ENCODE measurements at regions not wholly inside any gene's neighbourhood (a gene's known extent, or its start where the extent isn't known, plus 50 kb on each side); places are given as distances from the start of the nearest gene placed in this dataset.

DNA sequence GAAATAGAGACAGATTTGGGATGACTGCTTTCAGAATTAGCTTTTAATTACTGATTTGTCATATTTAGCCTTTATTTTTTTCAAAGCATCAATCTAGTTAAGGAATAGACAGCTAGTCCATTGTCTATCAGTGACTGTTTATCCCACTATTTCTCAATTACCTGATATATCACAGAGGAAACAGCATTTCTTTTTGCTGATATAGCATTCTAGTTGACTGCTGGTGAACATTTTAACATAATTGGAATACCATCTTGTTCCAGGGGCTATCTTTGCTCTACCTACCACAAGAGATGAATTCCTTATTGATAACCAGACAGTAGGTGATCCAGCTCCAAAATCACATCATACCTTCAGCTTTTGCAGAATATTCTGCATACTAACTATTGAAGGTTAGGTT is 982.7 kb downstream of the SQOR start:
- ChIA-PET RAD21 (ENCODE audit: unreplicated experiment) (no interaction called here), SMC1A (ENCODE audit: uncharacterized antibody, unreplicated experiment) (no interaction called here), CTCF (no interaction called here), POLR2A (no interaction called here)
- ATAC-seq (no peak), DNase-seq (ENCODE audit: low read depth, low spot score) (no peak), FAIRE-seq (no peak)
- Histone ChIP-seq H2AFZ (ENCODE audit: control insufficient read depth, low read depth, low read length) (no peak overlapping the region), H3K4me1 (ENCODE audit: control insufficient read depth, insufficient read depth, low read length) (no peaks in the 10 kb centered on the region), H3K27ac (ENCODE audit: control insufficient read depth, insufficient read depth) (no peak overlapping the region), H3K9ac (ENCODE audit: control insufficient read depth, insufficient read depth, low read length) (no peak overlapping the region), H4K20me1 (ENCODE audit: control insufficient read depth, insufficient read depth) (no peaks in the 10 kb centered on the region), H3K4me3 (no peak overlapping the region), H3K4me2 (ENCODE audit: control insufficient read depth, insufficient read depth) (no peak overlapping the region), H3K36me3 (ENCODE audit: control insufficient read depth in 2 of 2, insufficient read depth in 2 of 2, low read length in 1 of 2) (no peaks in the 10 kb centered on the region), H3K27me3 (replicated peaks in 1 of 2; ENCODE audit: control insufficient read depth in 2 of 2, insufficient read depth in 2 of 2, low read length in 1 of 2) (no peaks in the 10 kb centered on the region), H3K9me3 (replicated peaks; ENCODE audit: control insufficient read depth, insufficient read depth, low read length) (no peaks in the 10 kb centered on the region), H3K79me2 (ENCODE audit: control insufficient read depth, insufficient read depth, low read length) (no peaks in the 10 kb centered on the region)
- intact Hi-C loops (cut with micrococcal nuclease; ENCODE audit: unreplicated experiment) (no loop called here), in situ Hi-C loops (cut with MboI) (no loop called here)
- no TSS peak for BruUV-seq (replicated peaks)
- TF ChIP-seq, protein P1, sequence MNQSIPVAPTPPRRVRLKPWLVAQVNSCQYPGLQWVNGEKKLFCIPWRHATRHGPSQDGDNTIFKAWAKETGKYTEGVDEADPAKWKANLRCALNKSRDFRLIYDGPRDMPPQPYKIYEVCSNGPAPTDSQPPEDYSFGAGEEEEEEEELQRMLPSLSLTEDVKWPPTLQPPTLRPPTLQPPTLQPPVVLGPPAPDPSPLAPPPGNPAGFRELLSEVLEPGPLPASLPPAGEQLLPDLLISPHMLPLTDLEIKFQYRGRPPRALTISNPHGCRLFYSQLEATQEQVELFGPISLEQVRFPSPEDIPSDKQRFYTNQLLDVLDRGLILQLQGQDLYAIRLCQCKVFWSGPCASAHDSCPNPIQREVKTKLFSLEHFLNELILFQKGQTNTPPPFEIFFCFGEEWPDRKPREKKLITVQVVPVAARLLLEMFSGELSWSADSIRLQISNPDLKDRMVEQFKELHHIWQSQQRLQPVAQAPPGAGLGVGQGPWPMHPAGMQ (IDR thresholded peaks at IDR 0.05; ENCODE audit: borderline replicate concordance) = no peak
- TF ChIP-seq ZNF384 (IDR thresholded peaks at IDR 0.05; ENCODE audit: borderline replicate concordance, low read depth, low read length) = no peak
- TF ChIP-seq, protein P2, sequence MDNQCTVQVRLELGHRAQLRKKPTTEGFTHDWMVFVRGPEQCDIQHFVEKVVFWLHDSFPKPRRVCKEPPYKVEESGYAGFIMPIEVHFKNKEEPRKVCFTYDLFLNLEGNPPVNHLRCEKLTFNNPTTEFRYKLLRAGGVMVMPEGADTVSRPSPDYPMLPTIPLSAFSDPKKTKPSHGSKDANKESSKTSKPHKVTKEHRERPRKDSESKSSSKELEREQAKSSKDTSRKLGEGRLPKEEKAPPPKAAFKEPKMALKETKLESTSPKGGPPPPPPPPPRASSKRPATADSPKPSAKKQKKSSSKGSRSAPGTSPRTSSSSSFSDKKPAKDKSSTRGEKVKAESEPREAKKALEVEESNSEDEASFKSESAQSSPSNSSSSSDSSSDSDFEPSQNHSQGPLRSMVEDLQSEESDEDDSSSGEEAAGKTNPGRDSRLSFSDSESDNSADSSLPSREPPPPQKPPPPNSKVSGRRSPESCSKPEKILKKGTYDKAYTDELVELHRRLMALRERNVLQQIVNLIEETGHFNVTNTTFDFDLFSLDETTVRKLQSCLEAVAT (IDR thresholded peaks at IDR 0.05) = no peak
- TF ChIP-seq, protein P3, sequence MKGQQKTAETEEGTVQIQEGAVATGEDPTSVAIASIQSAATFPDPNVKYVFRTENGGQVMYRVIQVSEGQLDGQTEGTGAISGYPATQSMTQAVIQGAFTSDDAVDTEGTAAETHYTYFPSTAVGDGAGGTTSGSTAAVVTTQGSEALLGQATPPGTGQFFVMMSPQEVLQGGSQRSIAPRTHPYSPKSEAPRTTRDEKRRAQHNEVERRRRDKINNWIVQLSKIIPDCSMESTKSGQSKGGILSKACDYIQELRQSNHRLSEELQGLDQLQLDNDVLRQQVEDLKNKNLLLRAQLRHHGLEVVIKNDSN (IDR thresholded peaks at IDR 0.05; ENCODE audit: borderline replicate concordance, extremely low read length, insufficient read depth, low read depth, low read length) = no peak
- no peak for TF ChIP-seq ZNF24 (IDR thresholded peaks at IDR 0.05)
- no peak for TF ChIP-seq BCL11A (IDR thresholded peaks at IDR 0.05; ENCODE audit: low read depth, low read length)
- TF ChIP-seq, protein P4, sequence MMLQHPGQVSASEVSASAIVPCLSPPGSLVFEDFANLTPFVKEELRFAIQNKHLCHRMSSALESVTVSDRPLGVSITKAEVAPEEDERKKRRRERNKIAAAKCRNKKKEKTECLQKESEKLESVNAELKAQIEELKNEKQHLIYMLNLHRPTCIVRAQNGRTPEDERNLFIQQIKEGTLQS (IDR thresholded peaks at IDR 0.05; ENCODE audit: borderline replicate concordance, extremely low read depth, low read depth, low read length) = no peak
- TF ChIP-seq CEBPB (IDR thresholded peaks at IDR 0.05; ENCODE audit: borderline replicate concordance in 1 of 2, low read depth in 2 of 2, low read length in 2 of 2) = no peak
- TF ChIP-seq SMAD1 (IDR thresholded peaks at IDR 0.05; ENCODE audit: low read depth, partially characterized antibody) = no peak
- TF ChIP-seq, protein P5, sequence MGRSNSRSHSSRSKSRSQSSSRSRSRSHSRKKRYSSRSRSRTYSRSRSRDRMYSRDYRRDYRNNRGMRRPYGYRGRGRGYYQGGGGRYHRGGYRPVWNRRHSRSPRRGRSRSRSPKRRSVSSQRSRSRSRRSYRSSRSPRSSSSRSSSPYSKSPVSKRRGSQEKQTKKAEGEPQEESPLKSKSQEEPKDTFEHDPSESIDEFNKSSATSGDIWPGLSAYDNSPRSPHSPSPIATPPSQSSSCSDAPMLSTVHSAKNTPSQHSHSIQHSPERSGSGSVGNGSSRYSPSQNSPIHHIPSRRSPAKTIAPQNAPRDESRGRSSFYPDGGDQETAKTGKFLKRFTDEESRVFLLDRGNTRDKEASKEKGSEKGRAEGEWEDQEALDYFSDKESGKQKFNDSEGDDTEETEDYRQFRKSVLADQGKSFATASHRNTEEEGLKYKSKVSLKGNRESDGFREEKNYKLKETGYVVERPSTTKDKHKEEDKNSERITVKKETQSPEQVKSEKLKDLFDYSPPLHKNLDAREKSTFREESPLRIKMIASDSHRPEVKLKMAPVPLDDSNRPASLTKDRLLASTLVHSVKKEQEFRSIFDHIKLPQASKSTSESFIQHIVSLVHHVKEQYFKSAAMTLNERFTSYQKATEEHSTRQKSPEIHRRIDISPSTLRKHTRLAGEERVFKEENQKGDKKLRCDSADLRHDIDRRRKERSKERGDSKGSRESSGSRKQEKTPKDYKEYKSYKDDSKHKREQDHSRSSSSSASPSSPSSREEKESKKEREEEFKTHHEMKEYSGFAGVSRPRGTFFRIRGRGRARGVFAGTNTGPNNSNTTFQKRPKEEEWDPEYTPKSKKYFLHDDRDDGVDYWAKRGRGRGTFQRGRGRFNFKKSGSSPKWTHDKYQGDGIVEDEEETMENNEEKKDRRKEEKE (IDR thresholded peaks at IDR 0.05) = no peak
- TF ChIP-seq, protein P6, sequence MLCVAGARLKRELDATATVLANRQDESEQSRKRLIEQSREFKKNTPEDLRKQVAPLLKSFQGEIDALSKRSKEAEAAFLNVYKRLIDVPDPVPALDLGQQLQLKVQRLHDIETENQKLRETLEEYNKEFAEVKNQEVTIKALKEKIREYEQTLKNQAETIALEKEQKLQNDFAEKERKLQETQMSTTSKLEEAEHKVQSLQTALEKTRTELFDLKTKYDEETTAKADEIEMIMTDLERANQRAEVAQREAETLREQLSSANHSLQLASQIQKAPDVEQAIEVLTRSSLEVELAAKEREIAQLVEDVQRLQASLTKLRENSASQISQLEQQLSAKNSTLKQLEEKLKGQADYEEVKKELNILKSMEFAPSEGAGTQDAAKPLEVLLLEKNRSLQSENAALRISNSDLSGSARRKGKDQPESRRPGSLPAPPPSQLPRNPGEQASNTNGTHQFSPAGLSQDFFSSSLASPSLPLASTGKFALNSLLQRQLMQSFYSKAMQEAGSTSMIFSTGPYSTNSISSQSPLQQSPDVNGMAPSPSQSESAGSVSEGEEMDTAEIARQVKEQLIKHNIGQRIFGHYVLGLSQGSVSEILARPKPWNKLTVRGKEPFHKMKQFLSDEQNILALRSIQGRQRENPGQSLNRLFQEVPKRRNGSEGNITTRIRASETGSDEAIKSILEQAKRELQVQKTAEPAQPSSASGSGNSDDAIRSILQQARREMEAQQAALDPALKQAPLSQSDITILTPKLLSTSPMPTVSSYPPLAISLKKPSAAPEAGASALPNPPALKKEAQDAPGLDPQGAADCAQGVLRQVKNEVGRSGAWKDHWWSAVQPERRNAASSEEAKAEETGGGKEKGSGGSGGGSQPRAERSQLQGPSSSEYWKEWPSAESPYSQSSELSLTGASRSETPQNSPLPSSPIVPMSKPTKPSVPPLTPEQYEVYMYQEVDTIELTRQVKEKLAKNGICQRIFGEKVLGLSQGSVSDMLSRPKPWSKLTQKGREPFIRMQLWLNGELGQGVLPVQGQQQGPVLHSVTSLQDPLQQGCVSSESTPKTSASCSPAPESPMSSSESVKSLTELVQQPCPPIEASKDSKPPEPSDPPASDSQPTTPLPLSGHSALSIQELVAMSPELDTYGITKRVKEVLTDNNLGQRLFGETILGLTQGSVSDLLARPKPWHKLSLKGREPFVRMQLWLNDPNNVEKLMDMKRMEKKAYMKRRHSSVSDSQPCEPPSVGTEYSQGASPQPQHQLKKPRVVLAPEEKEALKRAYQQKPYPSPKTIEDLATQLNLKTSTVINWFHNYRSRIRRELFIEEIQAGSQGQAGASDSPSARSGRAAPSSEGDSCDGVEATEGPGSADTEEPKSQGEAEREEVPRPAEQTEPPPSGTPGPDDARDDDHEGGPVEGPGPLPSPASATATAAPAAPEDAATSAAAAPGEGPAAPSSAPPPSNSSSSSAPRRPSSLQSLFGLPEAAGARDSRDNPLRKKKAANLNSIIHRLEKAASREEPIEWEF (IDR thresholded peaks at IDR 0.05; ENCODE audit: insufficient replicate concordance, low read depth, low read length) = no peak
- no peak for TF ChIP-seq TCF3 (IDR thresholded peaks at IDR 0.05; ENCODE audit: borderline replicate concordance, insufficient read depth, low read depth, low read length)

Data from GM12878 (cell line).